A549 (cell line): ENCODE measurements at regions not wholly inside any gene's neighbourhood (a gene's known extent, or its start where the extent isn't known, plus 50 kb on each side); places are given as distances from the start of the nearest gene placed in this dataset.

ENCODE experiments used
- ATAC-seq, 2 experiments: fragments of 200-7000 bp in 1 of 2; fragments of >200 bp in 1 of 2; cut with Nextera tagmentation in 1 of 2; cut with Tn5 transposase in 1 of 2; 3 replicates each; pipeline versions ENCODE4 v1.8.0 to v1.9.1; 2018 to 2020; ENCODE audit warnings: mild to moderate bottlenecking in 1 of 2, moderate library complexity in 1 of 2
- CTCF ChIA-PET: fragments of 300-600 bp; sonication (Branson Sonifier 250); formaldehyde crosslinking; extraction: SDS; loops from one replicate; lab custom pipeline; 2021; ENCODE audit warnings: antibody characterized with exemption, inconsistent platforms; lab: Yijun Ruan, JAX
- POLR2A ChIA-PET: fragments of 350-600 bp; formaldehyde crosslinking; extraction: SDS; loops from one replicate; lab custom pipeline; 2021; ENCODE audit warnings: antibody characterized with exemption, inconsistent platforms; lab: Yijun Ruan, JAX
- DNase-seq, 2 experiments: peaks; one replicate each; pipeline versions ENCODE4 v3.0.0 to v3.0.0-alpha.2; 2011 to 2016; ENCODE audit warnings: low read depth in 1 of 2, low spot score in 1 of 2
- FAIRE-seq: peaks from 2 replicates; lab custom pipeline; 2011; peaks lifted over from hg19 to GRCh38; lab: Jason Lieb, UNC
- H3K27ac ChIP-seq, 2 experiments: fragments of >200 bp; sonication (Bioruptor Twin); formaldehyde crosslinking; 3 replicates each; pipeline ENCODE4 v1.5.1; 2016 to 2017
- H3K4me1 ChIP-seq: fragments of >200 bp; sonication (Bioruptor Twin); formaldehyde crosslinking; 3 replicates; pipeline ENCODE4 v1.6.1; 2016
- H3K4me2 ChIP-seq: fragments of >200 bp; sonication (Bioruptor Twin); formaldehyde crosslinking; 3 replicates; pipeline ENCODE4 v1.6.1; 2016
- H3K4me3 ChIP-seq: fragments of >200 bp; sonication (Bioruptor Twin); formaldehyde crosslinking; 3 replicates; pipeline ENCODE4 v1.5.1; 2016
- H3K9me3 ChIP-seq: fragments of >200 bp; sonication (Bioruptor Twin); formaldehyde crosslinking; 3 replicates; pipeline ENCODE4 v1.6.1; 2016
- CBX8 ChIP-seq: fragments of 200-600 bp; sonication (generic); IDR thresholded peaks from 2 replicates; pipeline ENCODE4 v1.6.1; 2016
- CEBPB ChIP-seq, 2 experiments: fragments of >200 bp in 1 of 2; sonication (Bioruptor Twin) in 1 of 2; formaldehyde crosslinking in 1 of 2; IDR thresholded peaks; 2 replicates each; pipeline ENCODE4 v1.6.1; 2012 to 2016
- ELK1 ChIP-seq: fragments of 150-350 bp; IDR thresholded peaks from 2 replicates; pipeline ENCODE4 v1.6.1; 2014; ENCODE audit warnings: low read depth, mild to moderate bottlenecking, low read length
- EP300 ChIP-seq, 2 experiments: fragments of >200 bp; sonication (Bioruptor Twin); formaldehyde crosslinking; IDR thresholded peaks; 2 replicates in 1 of 2; 3 replicates in 1 of 2; pipeline ENCODE4 v1.6.1; 2016 to 2017
- ESRRA ChIP-seq: fragments of 150-350 bp; IDR thresholded peaks from 2 replicates; pipeline ENCODE4 v1.6.1; 2014; ENCODE audit warnings: mild to moderate bottlenecking, low read length, borderline replicate concordance
- FOSB ChIP-seq: fragments of 250-450 bp; sonication (Bioruptor Pico); IDR thresholded peaks from 2 replicates; pipeline ENCODE4 v1.5.0; 2020; ENCODE audit warnings: mild to moderate bottlenecking, moderate library complexity
- FOSL2 ChIP-seq, 2 experiments: fragments of 450-650 bp in 1 of 2; fragments of >200 bp in 1 of 2; sonication (Bioruptor Twin) in 1 of 2; formaldehyde crosslinking; IDR thresholded peaks; 2 replicates each; pipeline versions ENCODE4 v1.5.0 to v1.6.1; 2016 to 2020; ENCODE audit warnings: mild to moderate bottlenecking in 1 of 2, moderate library complexity in 1 of 2
- GATA3 ChIP-seq: IDR thresholded peaks from 2 replicates; pipeline ENCODE4 v1.6.1; 2012; ENCODE audit warnings: borderline replicate concordance
- HEYL ChIP-seq: fragments of 250-450 bp; sonication (Bioruptor Pico); IDR thresholded peaks from 2 replicates; pipeline ENCODE4 v1.8.0; 2021; ENCODE audit warnings: mild to moderate bottlenecking, moderate library complexity
- JUNB ChIP-seq: fragments of >200 bp; sonication (Bioruptor Twin); formaldehyde crosslinking; IDR thresholded peaks from 2 replicates; pipeline ENCODE4 v1.6.1; 2016
- KDM5A ChIP-seq: fragments of 200-600 bp; sonication (generic); IDR thresholded peaks from 2 replicates; pipeline ENCODE4 v1.6.1; 2016; ENCODE audit warnings: antibody characterized with exemption, mild to moderate bottlenecking
- MYC ChIP-seq: IDR thresholded peaks from 2 replicates; pipeline ENCODE4 v1.6.1; 2012; ENCODE audit warnings: mild to moderate bottlenecking, inconsistent platforms, low read length, improper control_type of control experiment, borderline replicate concordance
- NFE2L2 ChIP-seq: fragments of 150-350 bp; conservative IDR thresholded peaks from 2 replicates; pipeline ENCODE4 v1.6.1; 2014; ENCODE audit warnings: low read length
- RAD21 ChIP-seq, 2 experiments: fragments of >200 bp in 1 of 2; sonication (Bioruptor Twin) in 1 of 2; formaldehyde crosslinking in 1 of 2; IDR thresholded peaks in 1 of 2; conservative IDR thresholded peaks in 1 of 2; 2 replicates in 1 of 2; 3 replicates in 1 of 2; pipeline ENCODE4 v1.6.1; 2012 to 2018; ENCODE audit warnings: inconsistent platforms in 1 of 2
- RCOR1 ChIP-seq: fragments of 150-350 bp; IDR thresholded peaks from 2 replicates; pipeline ENCODE4 v1.6.1; 2014; ENCODE audit warnings: antibody characterized with exemption, low read length, low read depth
- REST ChIP-seq: fragments of 200-600 bp; sonication (generic); IDR thresholded peaks from 2 replicates; pipeline ENCODE4 v1.6.1; 2016; ENCODE audit warnings: antibody characterized with exemption, mild to moderate bottlenecking, moderate library complexity
- RNF2 ChIP-seq: fragments of 200-600 bp; sonication (generic); IDR thresholded peaks from 2 replicates; pipeline ENCODE4 v1.6.1; 2016; ENCODE audit warnings: low read depth, mild to moderate bottlenecking, antibody characterized with exemption, moderate library complexity, borderline replicate concordance
- SMC3 ChIP-seq: fragments of >200 bp; sonication (Bioruptor Twin); formaldehyde crosslinking; IDR thresholded peaks from 3 replicates; pipeline ENCODE4 v1.6.1; 2018; ENCODE audit warnings: inconsistent platforms
- SREBF2 ChIP-seq: fragments of 450-650 bp; IDR thresholded peaks from 2 replicates; pipeline ENCODE4 v1.6.1; 2014; ENCODE audit warnings: mild to moderate bottlenecking, moderate library complexity
- TFCP2L1 ChIP-seq: fragments of 250-450 bp; sonication (Bioruptor Pico); IDR thresholded peaks from 2 replicates; pipeline ENCODE4 v1.5.0; 2021; ENCODE audit warnings: mild to moderate bottlenecking
- ZC3H11A ChIP-seq: fragments of 450-650 bp; IDR thresholded peaks from 2 replicates; pipeline ENCODE4 v1.6.1; 2014; ENCODE audit warnings: antibody characterized with exemption, mild to moderate bottlenecking
- ZFP36 ChIP-seq: fragments of 450-650 bp; IDR thresholded peaks from 2 replicates; pipeline ENCODE4 v1.6.1; 2014; ENCODE audit warnings: borderline replicate concordance; ENCODE audit not compliant: partially characterized antibody
- ZNF302 ChIP-seq: fragments of 250-450 bp; sonication (Bioruptor Pico); IDR thresholded peaks from 2 replicates; pipeline ENCODE4 v1.9.0; 2021; ENCODE audit warnings: inconsistent platforms, mild to moderate bottlenecking, moderate library complexity
- WGBS: methylation state at CpG from one replicate; pipeline ENCODE4 v1.1.6; 2017; ENCODE audit errors: missing lambda C conversion rate; 5-methylcytosine and 5-hydroxymethylcytosine counted together
- TF ChIP-seq, protein P1 (sequence below): fragments of >200 bp; sonication (Bioruptor Twin); formaldehyde crosslinking; IDR thresholded peaks from 2 replicates; pipeline ENCODE4 v1.6.1; 2016
- TF ChIP-seq, protein P2 (sequence below): IDR thresholded peaks from 2 replicates; pipeline ENCODE4 v1.6.1; 2012
- TF ChIP-seq, protein P3 (sequence below): fragments of 250-450 bp; sonication (Bioruptor Pico); IDR thresholded peaks from 2 replicates; pipeline ENCODE4 v1.5.0; 2020; ENCODE audit warnings: low read depth, mild to moderate bottlenecking, moderate library complexity
- TF ChIP-seq, protein P4 (sequence below): fragments of 250-450 bp; sonication (Bioruptor Pico); IDR thresholded peaks from 2 replicates; pipeline ENCODE4 v1.5.0; 2021; ENCODE audit warnings: mild to moderate bottlenecking, moderate library complexity, borderline replicate concordance

DNA sequence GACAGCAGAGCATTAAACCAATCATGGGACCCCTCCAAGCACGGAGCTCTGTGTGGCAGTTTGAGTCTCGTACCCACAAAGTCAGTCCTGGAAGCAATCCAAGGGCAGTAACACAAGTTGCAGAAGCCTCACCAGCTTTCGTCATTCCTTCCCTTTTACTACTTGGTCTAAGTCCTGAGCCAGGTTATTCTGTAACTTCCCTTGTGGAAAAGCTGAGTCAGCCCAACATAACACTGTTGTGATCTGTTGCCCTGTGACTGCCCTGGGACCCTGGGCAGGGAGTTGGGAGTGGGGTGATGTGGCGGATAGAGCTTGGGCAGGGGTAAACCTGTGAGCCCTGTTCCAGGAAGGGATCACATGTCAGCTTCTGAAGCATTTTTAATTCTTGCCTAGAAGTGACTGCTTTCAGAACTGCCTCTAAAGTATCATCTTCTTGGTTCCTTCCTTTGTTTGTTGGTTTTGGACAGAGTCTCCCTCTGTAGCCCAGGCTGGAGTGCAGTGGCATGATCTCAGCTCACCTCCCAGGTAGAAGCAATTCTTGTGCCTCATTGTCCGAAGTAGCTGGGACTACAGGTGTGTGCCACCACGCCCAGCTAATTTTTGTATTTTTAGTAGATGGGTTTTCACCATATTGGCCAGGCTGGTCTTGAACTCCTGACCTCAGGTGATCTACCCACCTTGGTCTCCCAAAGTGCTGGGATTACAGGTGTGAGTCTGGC lies 183.7 kb upstream of the JAG1 start (continued):
- TF ChIP-seq REST (peak; percentile 63), NFE2L2 (0 out of 2 replicates have a peak, but pooled peaks have one; percentile 22), EP300 (IDR thresholded peaks at IDR 0.05) (peak; percentile 73 to 87; a peak in 4 of 5 replicates), CBX8 (no peak), JUNB (peak; percentile 81)

DNA sequence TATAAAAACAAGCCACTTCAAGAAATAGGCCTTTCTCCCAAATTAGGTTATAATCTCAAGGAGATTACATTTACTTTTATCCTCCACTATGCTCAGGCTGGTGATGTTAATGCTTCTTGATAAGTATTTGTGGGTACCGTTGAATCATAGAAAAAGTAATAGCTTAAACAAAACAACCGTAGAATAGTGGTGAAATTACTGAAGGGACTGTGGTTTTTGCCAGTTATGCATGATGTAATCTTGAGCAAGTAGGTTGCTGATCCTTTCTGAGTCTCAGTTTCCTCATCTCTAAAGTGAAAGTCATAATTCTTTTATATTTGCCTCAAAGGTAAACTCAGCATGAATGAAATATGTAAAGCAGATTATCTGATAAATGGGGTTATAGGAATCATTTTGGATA lies 187.3 kb upstream of the JAG1 start:
- ATAC-seq = no peak
- H3K4me1 ChIP-seq = peaks cover 78% of the 10 kb centered on the region
- ChIA-PET CTCF (interaction anchor here (0.8 kb wide), 1 partner anchor 343 kb away, joined by 3 read pairs; no protein-coding TSS in a partner anchor), POLR2A (no interaction called here)
- WGBS = 27% methylated on average over 2 of the region's 2 CpGs
- peak overlapping the region; percentile 65 for H3K4me2 ChIP-seq
- no peak overlapping the region for H3K4me3 ChIP-seq
- peak overlapping the region; percentile 82 to 89 for H3K27ac ChIP-seq
- no peaks in the 10 kb centered on the region for H3K9me3 ChIP-seq
- TF ChIP-seq HEYL (CRISPR knock-in tag) = no peak
- TF ChIP-seq ELK1 = no peak
- TF ChIP-seq, protein P1, sequence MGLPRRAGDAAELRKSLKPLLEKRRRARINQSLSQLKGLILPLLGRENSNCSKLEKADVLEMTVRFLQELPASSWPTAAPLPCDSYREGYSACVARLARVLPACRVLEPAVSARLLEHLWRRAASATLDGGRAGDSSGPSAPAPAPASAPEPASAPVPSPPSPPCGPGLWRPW = 0 out of 2 replicates have a peak, but pooled peaks have one; percentile 25
- no peak for TF ChIP-seq TFCP2L1 (CRISPR knock-in tag)
- TF ChIP-seq CEBPB (IDR thresholded peaks at IDR 0.05) = peak; percentile 19 to 75; a peak in 2 of 4 replicates
- no peak for TF ChIP-seq RNF2
- TF ChIP-seq ZC3H11A = no peak
- DNase-seq = peak in 1 of 2 experiments; percentile 36
- FAIRE-seq = no peak

GRCh38 chr20:10861619-10862018 lies 187.8 kb upstream of the JAG1 start:
- FAIRE-seq (peak; percentile 99), DNase-seq (peak; percentile 34 to 93), ATAC-seq (peak; percentile 44 to 68)
- H3K4me1 ChIP-seq = peaks cover 72% of the 10 kb centered on the region
- peak overlapping the region; percentile 82 to 89 for H3K27ac ChIP-seq
- peak overlapping the region; percentile 65 for H3K4me2 ChIP-seq
- ChIA-PET POLR2A (interaction anchor here (0.7 kb wide), 1 partner anchor 188 kb away, joined by 3 read pairs; the partner anchor contains the start of gene JAG1), CTCF (interaction anchor here (1.3 kb wide), 1 partner anchor 10 kb away, joined by 5 read pairs; no protein-coding TSS in a partner anchor)
- WGBS = 4% methylated on average over 2 of the region's 2 CpGs
- no peak overlapping the region for H3K4me3 ChIP-seq
- no peaks in the 10 kb centered on the region for H3K9me3 ChIP-seq
- TF ChIP-seq, protein P2, sequence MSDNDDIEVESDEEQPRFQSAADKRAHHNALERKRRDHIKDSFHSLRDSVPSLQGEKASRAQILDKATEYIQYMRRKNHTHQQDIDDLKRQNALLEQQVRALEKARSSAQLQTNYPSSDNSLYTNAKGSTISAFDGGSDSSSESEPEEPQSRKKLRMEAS = peak; percentile 71
- TF ChIP-seq RCOR1 (no peak), ZNF302 (CRISPR knock-in tag) (no peak), HEYL (CRISPR knock-in tag) (no peak), FOSL2 (IDR thresholded peaks at IDR 0.05) (peak; percentile 55; the same call in 1 of the 2 replicates), FOSL2 (CRISPR knock-in tag; IDR thresholded peaks at IDR 0.05) (peak; percentile 78), GATA3 (peak; percentile 100), ESRRA (no peak), SREBF2 (no peak), JUNB (peak; percentile 92), KDM5A (no peak), SMC3 (peak; percentile 71), MYC (no peak), FOSB (CRISPR knock-in tag) (no peak), ZFP36 (peak; percentile 41), RAD21 (conservative IDR thresholded peaks at IDR 0.05 in 1 of 2, IDR thresholded peaks at IDR 0.05 in 1 of 2) (peak; percentile 46 to 76)
- TF ChIP-seq, protein P3, sequence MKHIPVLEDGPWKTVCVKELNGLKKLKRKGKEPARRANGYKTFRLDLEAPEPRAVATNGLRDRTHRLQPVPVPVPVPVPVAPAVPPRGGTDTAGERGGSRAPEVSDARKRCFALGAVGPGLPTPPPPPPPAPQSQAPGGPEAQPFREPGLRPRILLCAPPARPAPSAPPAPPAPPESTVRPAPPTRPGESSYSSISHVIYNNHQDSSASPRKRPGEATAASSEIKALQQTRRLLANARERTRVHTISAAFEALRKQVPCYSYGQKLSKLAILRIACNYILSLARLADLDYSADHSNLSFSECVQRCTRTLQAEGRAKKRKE = peak; percentile 62; the same call in 1 of the 2 replicates
- TF ChIP-seq, protein P4, sequence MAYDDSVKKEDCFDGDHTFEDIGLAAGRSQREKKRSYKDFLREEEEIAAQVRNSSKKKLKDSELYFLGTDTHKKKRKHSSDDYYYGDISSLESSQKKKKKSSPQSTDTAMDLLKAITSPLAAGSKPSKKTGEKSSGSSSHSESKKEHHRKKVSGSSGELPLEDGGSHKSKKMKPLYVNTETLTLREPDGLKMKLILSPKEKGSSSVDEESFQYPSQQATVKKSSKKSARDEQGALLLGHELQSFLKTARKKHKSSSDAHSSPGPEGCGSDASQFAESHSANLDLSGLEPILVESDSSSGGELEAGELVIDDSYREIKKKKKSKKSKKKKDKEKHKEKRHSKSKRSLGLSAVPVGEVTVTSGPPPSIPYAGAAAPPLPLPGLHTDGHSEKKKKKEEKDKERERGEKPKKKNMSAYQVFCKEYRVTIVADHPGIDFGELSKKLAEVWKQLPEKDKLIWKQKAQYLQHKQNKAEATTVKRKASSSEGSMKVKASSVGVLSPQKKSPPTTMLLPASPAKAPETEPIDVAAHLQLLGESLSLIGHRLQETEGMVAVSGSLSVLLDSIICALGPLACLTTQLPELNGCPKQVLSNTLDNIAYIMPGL (CRISPR knock-in tag) = no peak
